ENCODE measurements at regions not wholly inside any gene's neighbourhood (a gene's known extent, or its start where the extent isn't known, plus 50 kb on each side); places are given as distances from the start of the nearest gene placed in this dataset.
A peak's percentile ranks its signal among the peaks of the same experiment; 100 is the strongest.

GRCh38 chr4:96681218-96681617, 841.3 kb downstream of the PDHA2 start:
- H3K27ac ChIP-seq = no peak overlapping the region
- no peak for TF ChIP-seq CTCF (conservative IDR thresholded peaks at IDR 0.05)

GRCh38 chr4:96685691-96686090, 845.8 kb downstream of the PDHA2 start:
- TF ChIP-seq CTCF (conservative IDR thresholded peaks at IDR 0.05) = no peak
- H3K27ac ChIP-seq = no peak overlapping the region

- TF ChIP-seq CTCF (conservative IDR thresholded peaks at IDR 0.05) = no peak
- no peak overlapping the region for H3K27ac ChIP-seq
Measured at GRCh38 chr4:96691521-96691920, 851.6 kb downstream of the PDHA2 start.

- peak overlapping the region; percentile 4; the same call in 1 of the 2 replicates for H3K27ac ChIP-seq
- no peak for TF ChIP-seq CTCF (conservative IDR thresholded peaks at IDR 0.05)
Measured at GRCh38 chr4:96698831-96699230, 858.9 kb downstream of the PDHA2 start.

- no peak for TF ChIP-seq CTCF (conservative IDR thresholded peaks at IDR 0.05)
Measured at GRCh38 chr4:96703265-96703664, 863.4 kb downstream of the PDHA2 start.

GRCh38 chr4:96708766-96709165, 868.9 kb downstream of the PDHA2 start:
- TF ChIP-seq CTCF (conservative IDR thresholded peaks at IDR 0.05) = no peak
- no peak overlapping the region for H3K27ac ChIP-seq

More at GRCh38 chr4:96703265-96703664, 863.4 kb downstream of the PDHA2 start:
- no peak overlapping the region for H3K27ac ChIP-seq

GRCh38 chr4:96713271-96713850, 873.5 kb downstream of the PDHA2 start:
- no peak for TF ChIP-seq CTCF (conservative IDR thresholded peaks at IDR 0.05)
- no peak overlapping the region for H3K27ac ChIP-seq
